Astrocyte (in vitro differentiated cells and primary cell): ENCODE measurements at regions not wholly inside any gene's neighbourhood (a gene's known extent, or its start where the extent isn't known, plus 50 kb on each side); places are given as distances from the start of the nearest gene placed in this dataset.

ENCODE experiments used
- DNase-seq: peaks from one replicate; pipeline ENCODE4 v3.0.0-alpha.2; 2010; ENCODE audit warnings: low read depth
- FAIRE-seq: peaks from 2 replicates; lab custom pipeline; 2011; peaks lifted over from hg19 to GRCh38; lab: Jason Lieb, UNC
- H2AFZ ChIP-seq: 2 replicates; pipeline ENCODE4 v1.6.0; 2012; ENCODE audit warnings: low read depth, low read length, inconsistent platforms
- H3K27ac ChIP-seq: 2 replicates; pipeline ENCODE4 v1.5.1; 2011; ENCODE audit warnings: low read depth, low read length, inconsistent platforms
- H3K27me3 ChIP-seq: 2 replicates; pipeline ENCODE4 v1.6.0; 2011; ENCODE audit warnings: low read length, inconsistent platforms; ENCODE audit not compliant: insufficient read depth
- H3K36me3 ChIP-seq: 2 replicates; pipeline ENCODE4 v1.5.1; 2011; ENCODE audit warnings: low read length, inconsistent platforms; ENCODE audit not compliant: insufficient read depth
- H3K4me1 ChIP-seq: 2 replicates; pipeline ENCODE4 v1.5.1; 2011; ENCODE audit warnings: low read length, inconsistent platforms; ENCODE audit not compliant: insufficient read depth
- H3K4me2 ChIP-seq: 2 replicates; pipeline ENCODE4 v1.6.0; 2012; ENCODE audit warnings: low read length, inconsistent platforms
- H3K4me3 ChIP-seq: 2 replicates; pipeline ENCODE4 v1.5.1; 2011; ENCODE audit warnings: low read depth, mild to moderate bottlenecking, low read length, inconsistent platforms; ENCODE audit not compliant: insufficient read depth
- H3K79me2 ChIP-seq: 2 replicates; pipeline ENCODE4 v1.6.0; 2012; ENCODE audit warnings: mild to moderate bottlenecking, low read length, inconsistent platforms; ENCODE audit not compliant: insufficient read depth
- H3K9ac ChIP-seq: 2 replicates; pipeline ENCODE4 v1.6.0; 2012; ENCODE audit warnings: mild to moderate bottlenecking, low read length, inconsistent platforms
- H3K9me3 ChIP-seq: 2 replicates; pipeline ENCODE4 v1.5.1; 2012; ENCODE audit warnings: low read depth, mild to moderate bottlenecking, low read length, inconsistent platforms; ENCODE audit not compliant: insufficient read depth
- H4K20me1 ChIP-seq: 2 replicates; pipeline ENCODE4 v1.6.0; 2012; ENCODE audit warnings: low read length, inconsistent platforms; ENCODE audit not compliant: insufficient read depth
- H3K27ac Mint-ChIP-seq: one replicate; pipeline ENCODE4 v1.8.0; 2021; ENCODE audit warnings: mild to moderate bottlenecking, mixed read lengths; ENCODE audit not compliant: unreplicated experiment
- H3K27me3 Mint-ChIP-seq: one replicate; pipeline ENCODE4 v1.8.0; 2021; ENCODE audit warnings: low read depth, mixed read lengths; ENCODE audit not compliant: unreplicated experiment
- H3K36me3 Mint-ChIP-seq: one replicate; pipeline ENCODE4 v1.8.0; 2021; ENCODE audit warnings: low read depth, mixed read lengths; ENCODE audit not compliant: unreplicated experiment
- H3K4me1 Mint-ChIP-seq: one replicate; pipeline ENCODE4 v1.8.0; 2021; ENCODE audit warnings: low read depth, mixed read lengths; ENCODE audit not compliant: unreplicated experiment
- H3K4me3 Mint-ChIP-seq: one replicate; pipeline ENCODE4 v1.8.0; 2021; ENCODE audit warnings: mild to moderate bottlenecking, moderate library complexity, mixed read lengths; ENCODE audit not compliant: unreplicated experiment
- H3K9me3 Mint-ChIP-seq: one replicate; pipeline ENCODE4 v1.8.0; 2021; ENCODE audit warnings: mild to moderate bottlenecking, mixed read lengths; ENCODE audit not compliant: unreplicated experiment
- CTCF ChIP-seq: IDR thresholded peaks from 2 replicates; pipeline ENCODE4 v1.5.1; 2011; ENCODE audit warnings: low read depth, mild to moderate bottlenecking, inconsistent platforms, low read length, moderate library complexity; ENCODE audit not compliant: insufficient read depth
- EZH2 ChIP-seq: IDR thresholded peaks from 2 replicates; pipeline ENCODE4 v1.6.1; 2012; ENCODE audit warnings: mild to moderate bottlenecking, low read length, inconsistent platforms; ENCODE audit not compliant: insufficient read depth

- FAIRE-seq (no peak), DNase-seq (no peak)
- Histone ChIP-seq H3K9me3 (no peaks in the 10 kb centered on the region), H3K4me2 (no peak overlapping the region), H3K79me2 (no peaks in the 10 kb centered on the region), H3K27me3 (no peaks in the 10 kb centered on the region), H3K27ac (no peak overlapping the region), H4K20me1 (no peaks in the 10 kb centered on the region), H3K36me3 (no peaks in the 10 kb centered on the region), H3K9ac (no peak overlapping the region), H3K4me3 (no peak overlapping the region), H3K4me1 (peaks cover 45% of the 10 kb centered on the region), H2AFZ (no peak overlapping the region)
- no peaks in the 10 kb centered on the region for H3K9me3 Mint-ChIP-seq
- H3K27ac Mint-ChIP-seq, result no peak overlapping the region
- no peak for TF ChIP-seq EZH2
- no peak for TF ChIP-seq CTCF
- H3K4me3 Mint-ChIP-seq, result no peak overlapping the region
- H3K36me3 Mint-ChIP-seq, result peaks cover 2% of the 10 kb centered on the region
- H3K27me3 Mint-ChIP-seq, result peaks cover 17% of the 10 kb centered on the region
- peaks cover 34% of the 10 kb centered on the region for H3K4me1 Mint-ChIP-seq
These were observed 58.5 kb upstream of the GATA2 start for GRCh38 chr3:128551451-128551850.

DNA sequence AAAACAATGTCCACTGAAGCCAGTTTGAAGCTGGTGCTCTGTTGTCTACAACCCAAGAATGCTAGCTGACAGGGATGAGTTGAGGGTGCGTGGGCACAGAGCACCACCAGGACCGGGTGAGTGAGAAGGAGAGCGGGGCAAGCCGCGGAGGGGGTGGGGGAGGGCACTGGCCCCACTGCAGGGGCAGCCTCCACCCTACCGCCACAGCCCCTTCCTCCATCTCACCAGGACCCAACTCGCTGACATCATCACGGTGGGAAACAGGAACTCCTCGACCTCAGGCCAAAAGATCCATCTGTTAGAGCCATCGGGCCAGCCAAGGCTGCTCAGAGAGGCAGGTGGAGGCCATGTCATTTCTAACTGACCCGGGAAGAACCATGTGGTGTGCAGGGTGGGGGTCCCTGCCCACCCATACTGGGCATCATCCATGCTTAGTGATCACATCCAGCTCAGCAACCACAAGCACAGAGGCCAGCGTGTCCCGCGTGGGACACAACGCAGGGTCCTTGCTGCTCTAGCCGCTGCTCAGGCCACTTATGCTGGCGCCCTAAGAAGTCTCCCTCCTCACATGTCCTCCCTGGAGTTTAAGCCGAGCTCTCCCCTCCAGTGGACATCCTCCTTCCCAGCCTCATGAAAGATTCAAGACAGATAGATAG, 57.6 kb upstream of the GATA2 start:
- H3K9me3 Mint-ChIP-seq, result peaks cover 3% of the 10 kb centered on the region
- no peak overlapping the region for H3K27ac ChIP-seq
- no peak for FAIRE-seq
- no peaks in the 10 kb centered on the region for H4K20me1 ChIP-seq
- peaks cover 12% of the 10 kb centered on the region for H3K27me3 Mint-ChIP-seq
- peaks cover 35% of the 10 kb centered on the region for H3K4me1 Mint-ChIP-seq
- no peak for DNase-seq
- TF ChIP-seq CTCF, result no peak
- TF ChIP-seq EZH2, result no peak
- no peak overlapping the region for H3K9ac ChIP-seq
- H2AFZ ChIP-seq, result no peak overlapping the region
- no peak overlapping the region for H3K4me3 Mint-ChIP-seq
- no peaks in the 10 kb centered on the region for H3K79me2 ChIP-seq
- H3K9me3 ChIP-seq, result no peaks in the 10 kb centered on the region
- H3K27me3 ChIP-seq, result no peaks in the 10 kb centered on the region
- peaks cover 45% of the 10 kb centered on the region for H3K4me1 ChIP-seq
- no peak overlapping the region for H3K27ac Mint-ChIP-seq
- H3K4me3 ChIP-seq, result no peak overlapping the region
- peaks cover 2% of the 10 kb centered on the region for H3K36me3 Mint-ChIP-seq
- no peak overlapping the region for H3K4me2 ChIP-seq
- no peaks in the 10 kb centered on the region for H3K36me3 ChIP-seq

DNA sequence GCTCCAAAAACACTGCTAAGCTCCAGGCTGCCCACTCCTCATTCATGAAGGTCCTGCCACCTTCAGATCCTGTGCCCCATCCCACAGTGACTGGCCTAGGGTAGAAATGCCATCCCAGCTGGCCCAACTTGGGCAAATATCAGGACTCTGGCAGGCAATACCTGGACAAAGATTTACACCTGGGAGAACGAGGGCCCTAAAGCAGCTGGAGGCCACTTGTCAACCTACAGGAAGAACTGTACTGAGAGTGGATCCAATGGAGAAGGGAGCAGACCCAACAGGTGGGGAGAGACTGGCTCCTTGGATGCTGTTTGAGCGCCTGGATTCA, 57.1 kb upstream of the GATA2 start:
- Mint-ChIP-seq H3K36me3 (peaks cover 2% of the 10 kb centered on the region), H3K4me1 (peaks cover 35% of the 10 kb centered on the region), H3K4me3 (no peak overlapping the region), H3K27ac (no peak overlapping the region), H3K27me3 (peaks cover 12% of the 10 kb centered on the region), H3K9me3 (peaks cover 3% of the 10 kb centered on the region)
- no peak overlapping the region for H2AFZ ChIP-seq
- no peaks in the 10 kb centered on the region for H4K20me1 ChIP-seq
- no peak overlapping the region for H3K4me2 ChIP-seq
- no peaks in the 10 kb centered on the region for H3K27me3 ChIP-seq
- DNase-seq, result no peak
- H3K79me2 ChIP-seq, result no peaks in the 10 kb centered on the region
- H3K4me1 ChIP-seq, result peaks cover 45% of the 10 kb centered on the region
- no peak overlapping the region for H3K9ac ChIP-seq
- no peak for FAIRE-seq
- no peaks in the 10 kb centered on the region for H3K9me3 ChIP-seq
- no peak overlapping the region for H3K27ac ChIP-seq
- TF ChIP-seq CTCF, result no peak
- no peak for TF ChIP-seq EZH2
- no peaks in the 10 kb centered on the region for H3K36me3 ChIP-seq
- no peak overlapping the region for H3K4me3 ChIP-seq
